ENCODE measurements at regions not wholly inside any gene's neighbourhood (a gene's known extent, or its start where the extent isn't known, plus 50 kb on each side); places are given as distances from the start of the nearest gene placed in this dataset.

DNA sequence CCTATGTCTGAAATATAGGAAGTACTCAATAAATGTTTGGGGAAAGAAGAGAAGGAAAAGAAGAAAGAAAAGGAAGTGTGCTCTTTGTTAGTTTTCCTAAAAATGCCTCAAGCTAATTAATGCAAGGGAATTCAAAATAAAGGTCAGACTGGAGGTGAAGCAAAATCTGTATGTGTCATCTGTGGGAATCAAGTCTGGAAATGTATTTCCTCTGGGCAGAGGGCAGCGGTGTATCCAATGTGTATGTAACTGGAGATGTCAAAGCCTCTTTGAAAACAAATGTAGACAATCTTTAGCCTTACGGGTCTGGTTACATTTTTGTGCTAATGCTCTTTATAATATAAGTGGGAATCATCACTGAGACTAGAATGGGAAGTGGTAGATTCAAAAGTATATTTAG, 471.4 kb downstream of the MAN2A1 start:
- TF ChIP-seq BHLHE40 (IDR thresholded peaks at IDR 0.05; ENCODE audit: borderline replicate concordance) (no peak), NFRKB (IDR thresholded peaks at IDR 0.05) (no peak), TARDBP (IDR thresholded peaks at IDR 0.05) (no peak), ELF4 (IDR thresholded peaks at IDR 0.05) (no peak), HDGF (IDR thresholded peaks at IDR 0.05; ENCODE audit: borderline replicate concordance) (no peak), FOXA1 (IDR thresholded peaks at IDR 0.05) (no peak), FOXM1 (IDR thresholded peaks at IDR 0.05; ENCODE audit: borderline replicate concordance) (no peak), PKNOX1 (IDR thresholded peaks at IDR 0.05) (no peak), FOXK2 (IDR thresholded peaks at IDR 0.05) (no peak), LEF1 (IDR thresholded peaks at IDR 0.05; ENCODE audit: borderline replicate concordance) (no peak), SP1 (IDR thresholded peaks at IDR 0.05) (no peak)

Measured in HEK293T (cell line).